ACHN (cell line): ENCODE measurements at regions not wholly inside any gene's neighbourhood (a gene's known extent, or its start where the extent isn't known, plus 50 kb on each side); places are given as distances from the start of the nearest gene placed in this dataset.

ENCODE experiments used
- DNase-seq: peaks from one replicate; pipeline ENCODE4 v3.0.0-alpha.2; 2015
- in situ Hi-C: cut with HindIII; loops from 2 replicates; pipeline ENCODE4 v1.10.0; 2017; ENCODE audit warnings: low sequenced_read_pairs, low pct_ligation_motif_present, low pct_unique_long_range_greater_than_20kb

GRCh38 chr5:43981556-43981955 lies 378.6 kb downstream of the NNT start:
- in situ Hi-C loops = no loop called here
- no peak for DNase-seq

GRCh38 chr5:43973908-43974307 lies 370.9 kb downstream of the NNT start:
- in situ Hi-C loops = no loop called here
- DNase-seq = no peak

GRCh38 chr5:43973318-43973717 lies 370.3 kb downstream of the NNT start:
- no peak for DNase-seq
- in situ Hi-C loops = no loop called here

GRCh38 chr5:43967165-43967564 lies 364.2 kb downstream of the NNT start:
- in situ Hi-C loops = no loop called here
- DNase-seq = no peak

- DNase-seq = no peak
- in situ Hi-C loops = no loop called here
Measured at GRCh38 chr5:43959144-43959543, 356.2 kb downstream of the NNT start.

- DNase-seq = no peak
- in situ Hi-C loops = no loop called here
Measured at GRCh38 chr5:43947935-43948334, 345.0 kb downstream of the NNT start.

GRCh38 chr5:43941806-43942205 lies 338.8 kb downstream of the NNT start:
- no peak for DNase-seq
- in situ Hi-C loops = no loop called here

GRCh38 chr5:43940562-43940961 lies 337.6 kb downstream of the NNT start:
- no peak for DNase-seq
- in situ Hi-C loops = no loop called here

GRCh38 chr5:43926923-43927322 lies 323.9 kb downstream of the NNT start:
- in situ Hi-C loops = no loop called here
- no peak for DNase-seq

GRCh38 chr5:43920422-43920821 lies 317.4 kb downstream of the NNT start:
- in situ Hi-C loops = no loop called here
- no peak for DNase-seq

- in situ Hi-C loops = no loop called here
- DNase-seq = no peak
Measured at GRCh38 chr5:43917925-43918324, 314.9 kb downstream of the NNT start.

GRCh38 chr5:43903129-43903528 lies 300.1 kb downstream of the NNT start:
- no peak for DNase-seq
- in situ Hi-C loops = no loop called here

GRCh38 chr5:43900974-43901373 lies 298.0 kb downstream of the NNT start:
- DNase-seq = no peak
- in situ Hi-C loops = no loop called here

GRCh38 chr5:43895876-43896275 lies 292.9 kb downstream of the NNT start:
- in situ Hi-C loops = no loop called here
- no peak for DNase-seq

GRCh38 chr5:43893951-43894684 lies 291.1 kb downstream of the NNT start:
- in situ Hi-C loops = no loop called here
- no peak for DNase-seq

GRCh38 chr5:43891112-43891511 lies 288.1 kb downstream of the NNT start:
- in situ Hi-C loops = no loop called here
- no peak for DNase-seq

- no peak for DNase-seq
Measured at GRCh38 chr5:43889233-43889632, 286.3 kb downstream of the NNT start.

GRCh38 chr5:43875741-43876140 lies 272.8 kb downstream of the NNT start:
- no peak for DNase-seq
- in situ Hi-C loops = no loop called here

More at GRCh38 chr5:43889233-43889632, 286.3 kb downstream of the NNT start:
- in situ Hi-C loops = no loop called here

GRCh38 chr5:43874772-43875171 lies 271.8 kb downstream of the NNT start:
- in situ Hi-C loops = no loop called here
- no peak for DNase-seq

- no peak for DNase-seq
- in situ Hi-C loops = no loop called here
Measured at GRCh38 chr5:43873791-43874190, 270.8 kb downstream of the NNT start.

- in situ Hi-C loops = no loop called here
- DNase-seq = no peak
Measured at GRCh38 chr5:43859309-43859708, 256.3 kb downstream of the NNT start.
